SJSA1 (cell line): ENCODE measurements at regions not wholly inside any gene's neighbourhood (a gene's known extent, or its start where the extent isn't known, plus 50 kb on each side); places are given as distances from the start of the nearest gene placed in this dataset.
"Not testable (repeated sequence)": the region's sequence is repeated elsewhere in the genome, so short reads cannot be mapped to it uniquely, and the experiment has no call there.

ENCODE experiments used
- DNase-seq, 2 experiments: peaks; one replicate each; pipeline ENCODE4 v3.0.0-alpha.2; 2015 to 2020; ENCODE audit warnings: low spot score in 2 of 2, low read depth in 1 of 2
- H3K27ac ChIP-seq: fragments of 250-450 bp; sonication (Bioruptor Pico); 2 replicates; pipeline ENCODE4 v1.5.1; 2020; ENCODE audit warnings: mild to moderate bottlenecking, moderate library complexity
- H3K27me3 ChIP-seq: fragments of 250-450 bp; sonication (Bioruptor Pico); replicated peaks from 2 replicates; pipeline ENCODE4 v1.5.1; 2020; ENCODE audit warnings: mild to moderate bottlenecking, moderate library complexity
- H3K36me3 ChIP-seq: fragments of 250-450 bp; sonication (Bioruptor Pico); 2 replicates; pipeline ENCODE4 v1.5.1; 2020; ENCODE audit warnings: mild to moderate bottlenecking
- H3K4me1 ChIP-seq: fragments of 250-450 bp; sonication (Bioruptor Pico); replicated peaks from 2 replicates; pipeline ENCODE4 v1.6.1; 2021; ENCODE audit warnings: mild to moderate bottlenecking
- H3K4me3 ChIP-seq: fragments of 250-450 bp; sonication (Bioruptor Pico); 2 replicates; pipeline ENCODE4 v1.5.1; 2020; ENCODE audit warnings: mild to moderate bottlenecking
- H3K9me3 ChIP-seq: fragments of 250-450 bp; sonication (Bioruptor Pico); replicated peaks from 2 replicates; pipeline ENCODE4 v1.5.1; 2020; ENCODE audit warnings: mild to moderate bottlenecking

DNA sequence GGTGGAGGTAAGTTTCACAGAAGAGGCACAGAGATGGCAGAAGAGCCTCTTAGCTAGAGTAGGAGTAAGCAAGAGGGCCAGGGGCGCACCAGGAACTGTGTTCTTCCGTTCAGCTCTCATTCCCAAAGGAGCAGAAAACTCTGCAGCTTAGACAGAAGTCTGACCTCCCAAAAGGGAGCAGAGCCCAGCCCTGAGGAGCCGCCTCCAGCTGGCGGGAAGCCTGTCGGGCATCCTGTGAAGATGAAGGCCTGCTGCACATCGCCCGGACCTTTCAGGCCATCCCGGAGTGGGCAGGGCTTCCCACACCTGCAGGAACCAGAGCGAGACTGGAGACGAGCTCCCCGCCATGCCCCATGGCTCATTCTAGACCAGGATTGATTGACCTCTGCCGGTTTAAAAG, 1102.8 kb downstream of the BRD1 start:
- H3K4me1 ChIP-seq: no peaks in the 10 kb centered on the region
- no peaks in the 10 kb centered on the region for H3K36me3 ChIP-seq
- no peak overlapping the region for H3K27ac ChIP-seq
- H3K27me3 ChIP-seq: no peaks in the 10 kb centered on the region
- no peak overlapping the region for H3K4me3 ChIP-seq
- no peaks in the 10 kb centered on the region; the same call in none of the 2 replicates for H3K9me3 ChIP-seq
- DNase-seq: no peak

DNA sequence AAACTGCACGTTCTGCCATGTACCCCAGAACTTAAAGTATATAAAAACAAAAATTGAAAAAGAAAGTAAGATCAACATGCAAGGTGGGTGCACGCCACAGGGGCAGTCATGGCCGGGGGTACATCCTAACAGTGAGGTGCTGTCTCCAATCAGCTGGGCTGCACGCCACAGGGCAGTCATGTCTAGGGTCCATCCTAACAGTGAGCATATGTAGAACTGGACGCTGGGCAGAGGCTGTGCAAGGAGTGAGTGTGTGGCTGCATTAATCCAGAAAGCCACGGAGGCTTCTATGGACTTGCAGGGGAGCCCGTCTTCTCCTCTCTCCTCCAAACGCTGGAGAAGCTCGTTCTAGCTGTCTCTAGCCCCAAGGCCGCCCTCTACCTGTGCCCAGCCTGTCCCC, 1105.0 kb downstream of the BRD1 start:
- no peaks in the 10 kb centered on the region; the same call in none of the 2 replicates for H3K9me3 ChIP-seq
- no peaks in the 10 kb centered on the region; the same call in 1 of the 2 replicates for H3K36me3 ChIP-seq
- H3K27ac ChIP-seq: no peak overlapping the region
- DNase-seq: no peak
- H3K27me3 ChIP-seq: no peaks in the 10 kb centered on the region
- no peak overlapping the region for H3K4me3 ChIP-seq
- no peaks in the 10 kb centered on the region for H3K4me1 ChIP-seq

DNA sequence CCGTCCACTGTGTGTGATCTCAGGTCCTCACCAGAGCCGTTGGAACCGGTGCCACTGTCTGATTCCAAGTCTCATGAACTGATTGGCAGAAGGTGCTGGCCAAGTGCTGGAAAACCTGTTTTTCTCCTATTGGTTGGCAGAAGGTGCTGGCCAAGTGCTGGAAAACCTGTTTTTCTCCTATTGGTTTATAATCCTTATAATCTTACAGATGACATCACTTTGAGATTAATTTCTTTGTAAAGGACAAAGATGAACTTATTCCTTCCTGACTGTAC, 1106.3 kb downstream of the BRD1 start:
- Histone ChIP-seq H3K27ac (no peak overlapping the region), H3K36me3 (no peaks in the 10 kb centered on the region; the same call in 1 of the 2 replicates), H3K4me1 (no peaks in the 10 kb centered on the region), H3K27me3 (no peaks in the 10 kb centered on the region), H3K4me3 (no peak overlapping the region), H3K9me3 (no peaks in the 10 kb centered on the region; the same call in 1 of the 2 replicates)
- DNase-seq: no peak

DNA sequence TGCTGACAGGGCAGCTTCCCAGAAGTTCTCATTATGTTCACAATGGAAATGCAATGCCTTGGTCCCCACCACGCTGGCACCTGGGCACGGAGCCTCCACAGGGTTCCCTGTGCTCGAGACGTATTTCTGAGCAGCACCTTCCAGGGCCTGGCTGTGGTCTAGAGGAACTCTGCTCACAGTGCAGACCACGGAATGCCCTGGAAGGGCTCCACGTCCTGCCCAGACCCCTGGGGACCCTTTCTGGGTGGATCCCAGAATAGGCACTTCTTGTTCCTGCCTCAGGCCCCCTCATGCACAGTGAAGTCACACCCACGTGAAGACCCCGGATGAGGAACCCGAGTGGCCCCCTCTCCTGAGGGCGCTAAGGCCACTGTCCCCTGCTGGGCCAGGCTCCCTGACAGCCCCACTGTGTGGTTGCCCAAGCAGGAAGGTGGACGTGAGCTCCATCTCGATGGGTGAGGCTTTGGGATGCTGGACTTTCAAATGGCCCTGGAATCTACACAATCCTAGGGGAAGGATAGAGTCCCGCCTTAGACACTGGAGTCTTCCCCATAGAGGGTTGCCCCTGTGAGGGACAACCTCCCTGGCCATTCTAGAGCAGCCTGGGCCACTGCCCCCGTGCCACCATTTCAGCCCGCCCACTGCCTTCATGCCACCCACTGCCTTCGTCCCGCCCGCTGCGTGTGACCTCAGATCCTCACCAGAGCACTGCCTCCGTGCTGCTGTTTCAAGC, 1106.8 kb downstream of the BRD1 start:
- no peaks in the 10 kb centered on the region; the same call in 1 of the 2 replicates for H3K9me3 ChIP-seq
- H3K27me3 ChIP-seq: no peaks in the 10 kb centered on the region
- no peak overlapping the region for H3K4me3 ChIP-seq
- no peak for DNase-seq
- no peaks in the 10 kb centered on the region for H3K4me1 ChIP-seq
- peaks cover 5% of the 10 kb centered on the region for H3K36me3 ChIP-seq
- H3K27ac ChIP-seq: no peak overlapping the region

- peaks cover 5% of the 10 kb centered on the region for H3K36me3 ChIP-seq
- no peaks in the 10 kb centered on the region for H3K4me1 ChIP-seq
- no peaks in the 10 kb centered on the region for H3K9me3 ChIP-seq
- H3K27ac ChIP-seq: no peak overlapping the region
- no peaks in the 10 kb centered on the region for H3K27me3 ChIP-seq
- no peak for DNase-seq
- no peak overlapping the region for H3K4me3 ChIP-seq
Measured at GRCh38 chr22:48719978-48720661, 1107.6 kb downstream of the BRD1 start.

DNA sequence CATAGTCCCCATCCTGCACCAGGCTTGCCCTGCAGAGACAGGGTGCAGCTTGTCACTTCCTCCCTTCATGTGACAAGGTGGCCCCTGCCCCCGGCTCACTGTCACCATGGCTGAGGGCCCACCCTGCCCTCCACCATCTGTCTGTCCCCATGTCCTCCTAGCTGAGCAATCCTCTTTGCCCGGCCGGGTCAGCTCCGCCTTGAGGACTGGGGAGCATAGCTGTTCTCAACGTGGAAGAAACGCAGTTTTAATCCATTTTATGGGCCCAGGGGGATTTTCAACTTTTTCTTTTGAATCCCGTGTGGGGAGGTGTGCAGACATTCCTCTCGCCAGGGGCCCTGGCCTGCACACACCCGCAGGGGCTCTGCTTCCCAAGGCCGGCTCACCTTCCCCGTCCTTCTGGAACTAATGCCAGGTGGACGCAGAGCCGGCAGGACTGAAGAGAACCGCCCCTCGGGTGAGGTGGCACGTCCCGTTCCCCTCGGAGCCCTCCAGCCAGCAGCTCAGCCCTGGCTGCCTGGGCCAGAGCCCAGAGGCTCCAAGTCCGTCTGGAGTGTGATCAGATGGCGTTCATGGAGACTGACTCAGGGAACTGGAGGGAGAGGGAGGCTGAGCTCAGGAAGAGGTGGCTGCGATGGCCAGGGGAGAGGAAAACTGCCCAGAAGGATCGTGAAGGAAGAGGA, 1108.7 kb downstream of the BRD1 start:
- DNase-seq: no peak
- Histone ChIP-seq H3K9me3 (no peaks in the 10 kb centered on the region), H3K36me3 (peaks cover 7% of the 10 kb centered on the region), H3K27ac (no peak overlapping the region), H3K4me1 (no peaks in the 10 kb centered on the region), H3K27me3 (no peaks in the 10 kb centered on the region), H3K4me3 (no peak overlapping the region)

- Histone ChIP-seq H3K36me3 (peaks cover 7% of the 10 kb centered on the region), H3K27ac (no peak overlapping the region), H3K4me3 (no peak overlapping the region), H3K27me3 (no peaks in the 10 kb centered on the region), H3K9me3 (no peaks in the 10 kb centered on the region), H3K4me1 (no peaks in the 10 kb centered on the region)
- DNase-seq: no peak
Measured at GRCh38 chr22:48717883-48718817, 1109.5 kb downstream of the BRD1 start.

DNA sequence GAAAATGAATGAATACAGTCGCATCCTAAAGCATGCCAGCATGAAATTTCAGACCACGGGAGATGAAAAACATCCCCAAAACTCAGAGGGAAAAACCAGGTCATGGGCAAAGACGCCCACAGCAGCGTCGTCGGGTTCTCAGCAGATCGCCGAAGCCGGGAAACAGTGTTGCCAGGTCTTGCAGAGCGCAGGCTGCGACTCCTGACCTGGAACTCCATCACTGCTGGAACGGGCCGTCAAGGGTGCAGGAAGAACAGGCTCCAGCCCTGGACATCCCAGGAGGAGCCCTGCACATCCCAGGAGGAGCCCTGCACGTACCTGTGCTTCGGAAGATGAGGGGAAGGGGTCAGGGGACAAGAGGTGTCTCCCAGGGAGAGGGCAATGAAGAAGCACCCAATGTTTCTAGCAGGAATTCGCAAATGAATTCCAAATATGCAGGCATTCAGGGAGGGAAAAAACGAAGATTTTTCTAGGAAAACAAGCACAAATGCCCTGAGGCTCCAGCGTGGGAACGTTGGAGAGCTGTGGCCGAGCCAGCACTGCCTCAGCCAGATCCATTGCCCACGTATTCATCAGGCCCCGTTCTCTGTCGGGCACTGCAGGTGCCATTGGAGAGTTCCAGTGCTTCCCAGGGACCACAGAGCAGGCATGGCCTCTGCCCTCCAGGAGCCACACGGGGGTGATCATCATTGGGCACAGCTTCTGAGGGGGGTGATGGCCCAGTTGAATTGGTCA, 1110.4 kb downstream of the BRD1 start:
- Histone ChIP-seq H3K4me1 (no peaks in the 10 kb centered on the region), H3K27me3 (no peaks in the 10 kb centered on the region), H3K27ac (no peak overlapping the region), H3K4me3 (no peak overlapping the region), H3K36me3 (peaks cover 7% of the 10 kb centered on the region), H3K9me3 (no peaks in the 10 kb centered on the region)
- no peak for DNase-seq

- H3K9me3 ChIP-seq, H3K27me3 ChIP-seq, H3K36me3 ChIP-seq, H3K4me3 ChIP-seq, H3K4me1 ChIP-seq, H3K27ac ChIP-seq, DNase-seq: not testable (repeated sequence)
Measured at GRCh38 chr22:48716154-48716553, 1111.5 kb downstream of the BRD1 start.

DNA sequence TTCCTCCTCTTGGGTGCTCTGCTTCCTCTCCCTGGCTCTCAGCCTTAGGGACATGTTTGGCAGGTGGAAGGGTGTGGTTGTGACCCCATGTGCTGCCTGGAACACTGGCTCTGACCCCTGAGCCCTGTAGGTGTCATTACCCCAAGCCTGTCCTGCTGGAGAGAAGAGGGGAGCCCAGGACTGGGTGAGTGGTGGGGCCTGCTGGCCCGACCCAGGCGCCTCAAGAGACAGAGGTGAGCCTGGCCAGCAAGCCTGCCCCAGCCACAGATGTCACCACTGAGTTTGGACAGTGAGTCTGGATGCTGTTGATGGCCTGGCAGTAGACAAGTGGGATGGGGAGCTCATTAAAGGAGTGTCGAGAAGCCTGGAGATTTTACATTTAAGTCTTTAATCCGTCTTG, 1112.2 kb downstream of the BRD1 start:
- no peaks in the 10 kb centered on the region for H3K9me3 ChIP-seq

GRCh38 chr22:48714231-48714630, 1113.4 kb downstream of the BRD1 start:
- Histone ChIP-seq H3K36me3 (peaks cover 7% of the 10 kb centered on the region), H3K4me3 (no peak overlapping the region), H3K4me1 (no peaks in the 10 kb centered on the region), H3K27me3 (no peaks in the 10 kb centered on the region), H3K27ac (no peak overlapping the region), H3K9me3 (no peaks in the 10 kb centered on the region)
- no peak for DNase-seq

More for the DNA sequence above, 1112.2 kb downstream of the BRD1 start:
- Histone ChIP-seq H3K27ac (no peak overlapping the region), H3K27me3 (no peaks in the 10 kb centered on the region), H3K4me3 (no peak overlapping the region), H3K4me1 (no peaks in the 10 kb centered on the region), H3K36me3 (peaks cover 7% of the 10 kb centered on the region)
- DNase-seq: no peak

DNA sequence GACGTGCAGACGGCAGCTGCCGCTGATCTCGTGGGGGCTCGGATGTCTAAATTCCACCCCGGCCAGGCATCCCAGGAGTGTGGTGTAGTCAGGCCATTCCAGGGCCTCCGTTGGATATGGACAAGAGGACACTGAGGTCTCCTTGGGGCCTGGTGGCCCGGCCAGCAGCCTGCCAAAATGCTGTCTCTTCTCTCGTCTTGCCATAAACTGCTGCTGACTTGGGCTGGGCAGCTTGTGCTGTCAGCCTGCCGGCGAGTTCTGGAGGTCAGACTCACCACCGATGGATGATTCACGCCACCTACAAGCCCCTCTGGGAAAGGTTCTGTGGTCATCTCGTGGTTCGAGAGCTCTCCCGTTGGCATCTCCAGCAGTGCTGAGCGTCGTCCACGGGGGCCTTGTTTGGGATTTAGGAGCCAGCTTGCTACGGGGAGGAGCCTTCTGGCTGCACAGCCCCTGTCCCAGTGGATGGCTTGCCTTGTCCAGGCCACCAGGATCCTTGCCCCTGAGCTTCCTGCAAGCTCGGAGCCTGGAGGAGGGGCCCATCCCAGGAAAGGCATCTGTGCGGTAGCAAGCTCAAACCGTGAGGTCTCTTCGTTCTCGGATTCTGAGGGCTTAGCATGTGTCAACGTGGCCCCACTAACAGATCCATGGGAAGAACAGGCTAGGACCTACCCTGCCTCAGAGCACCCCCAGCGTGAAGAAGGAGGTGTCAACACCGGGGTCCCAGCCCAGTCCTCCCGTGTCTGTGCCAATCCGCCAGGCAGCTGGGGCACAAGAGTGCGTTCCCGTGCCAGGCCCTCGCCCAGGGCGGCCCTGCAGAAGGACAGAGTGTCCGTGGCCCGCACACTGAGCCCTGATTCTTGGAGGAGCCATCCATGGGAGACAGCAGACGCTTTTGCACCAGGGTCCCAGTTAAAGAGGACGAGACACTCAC, 1114.1 kb downstream of the BRD1 start:
- no peaks in the 10 kb centered on the region for H3K27me3 ChIP-seq
- no peak overlapping the region for H3K27ac ChIP-seq
- peaks cover 7% of the 10 kb centered on the region for H3K36me3 ChIP-seq
- DNase-seq: no peak
- H3K4me1 ChIP-seq: no peaks in the 10 kb centered on the region
- no peak overlapping the region for H3K4me3 ChIP-seq
- H3K9me3 ChIP-seq: no peaks in the 10 kb centered on the region
